ENCODE measurements at regions not wholly inside any gene's neighbourhood (a gene's known extent, or its start where the extent isn't known, plus 50 kb on each side); places are given as distances from the start of the nearest gene placed in this dataset.

- no peak for TF ChIP-seq CTCF (conservative IDR thresholded peaks at IDR 0.05)
- no peak for TF ChIP-seq EZH2 (IDR thresholded peaks at IDR 0.05; ENCODE audit: low read depth)
These were observed 61.1 kb upstream of the TNP1 start for GRCh38 chr2:216920937-216921456.

Data from PC-9 (cell line).